Suprapubic skin (tissue), 4 donors: ENCODE measurements at regions not wholly inside any gene's neighbourhood (a gene's known extent, or its start where the extent isn't known, plus 50 kb on each side); places are given as distances from the start of the nearest gene placed in this dataset.

Experiments used
- DNase-seq, 2 donors: peaks; one replicate each; pipeline ENCODE4 v3.0.0-alpha.2; 2019; ENCODE audit warnings: low spot score in 2 of 2
- H3K27ac ChIP-seq: fragments of 200-600 bp; sonication (generic); one replicate; pipeline ENCODE4 v1.5.1; 2019
- H3K27me3 ChIP-seq: fragments of 200-600 bp; sonication (generic); one replicate; pipeline ENCODE4 v1.5.1; 2019
- H3K36me3 ChIP-seq: fragments of 200-600 bp; sonication (generic); one replicate; pipeline ENCODE4 v1.5.1; 2019
- H3K4me1 ChIP-seq: fragments of 200-600 bp; sonication (generic); one replicate; pipeline ENCODE4 v1.5.1; 2019
- H3K4me3 ChIP-seq: fragments of 200-600 bp; sonication (generic); one replicate; pipeline ENCODE4 v1.5.1; 2019; ENCODE audit warnings: mild to moderate bottlenecking
- H3K9me3 ChIP-seq: fragments of 200-600 bp; sonication (generic); one replicate; pipeline ENCODE4 v1.5.1; 2019
- EP300 ChIP-seq: sonication (generic); formaldehyde crosslinking; IDR thresholded peaks from one replicate; pipeline ENCODE4 v1.6.1; 2017; ENCODE audit warnings: antibody characterized with exemption
- POLR2A ChIP-seq, 2 donors: fragments of 450-650 bp; IDR thresholded peaks; one replicate each; pipeline ENCODE4 v1.6.1; 2017; ENCODE audit warnings: antibody characterized with exemption in 2 of 2, mild to moderate bottlenecking in 2 of 2, moderate library complexity in 2 of 2
- POLR2AphosphoS5 ChIP-seq, 3 donors: sonication (generic); formaldehyde crosslinking; IDR thresholded peaks; one replicate each; pipeline ENCODE4 v1.6.1; 2017; ENCODE audit warnings: antibody characterized with exemption in 3 of 3
- WGBS: methylation state at CpG from one replicate; pipeline ENCODE4 v1.1.5; 2018; 5-methylcytosine and 5-hydroxymethylcytosine counted together
- TF ChIP-seq, protein P1 (sequence below), 2 donors: fragments of 200-600 bp in 1 of 2; fragments of 450-650 bp in 1 of 2; sonication (generic) in 1 of 2; IDR thresholded peaks; one replicate each; pipeline ENCODE4 v1.5.1; 2016 to 2019; ENCODE audit warnings: antibody characterized with exemption in 2 of 2, mild to moderate bottlenecking in 1 of 2, moderate library complexity in 1 of 2

DNA sequence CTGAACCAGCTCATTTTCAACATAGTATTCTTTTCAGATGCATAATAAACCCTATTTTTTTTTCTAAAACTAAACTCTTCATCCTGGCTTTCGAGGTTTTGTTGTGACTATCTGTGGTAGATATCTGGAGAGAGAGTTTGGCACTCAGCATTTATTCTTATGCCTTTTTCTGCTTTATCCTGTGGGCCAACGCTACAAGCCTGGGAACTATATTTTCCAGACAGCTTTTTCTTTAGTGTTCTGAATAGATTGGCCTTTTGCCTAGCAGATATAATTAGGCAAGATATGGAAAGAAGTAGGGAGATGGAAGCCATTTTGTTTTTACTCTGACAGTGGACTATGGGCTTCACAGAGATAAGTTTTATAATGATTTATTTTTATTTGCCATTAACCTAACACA is 486.7 kb downstream of the TMEM232 start:
- TF ChIP-seq POLR2AphosphoS5 (IDR thresholded peaks at IDR 0.05) (no peak), POLR2A (IDR thresholded peaks at IDR 0.05) (no peak), EP300 (no peak)
- TF ChIP-seq, protein P1, sequence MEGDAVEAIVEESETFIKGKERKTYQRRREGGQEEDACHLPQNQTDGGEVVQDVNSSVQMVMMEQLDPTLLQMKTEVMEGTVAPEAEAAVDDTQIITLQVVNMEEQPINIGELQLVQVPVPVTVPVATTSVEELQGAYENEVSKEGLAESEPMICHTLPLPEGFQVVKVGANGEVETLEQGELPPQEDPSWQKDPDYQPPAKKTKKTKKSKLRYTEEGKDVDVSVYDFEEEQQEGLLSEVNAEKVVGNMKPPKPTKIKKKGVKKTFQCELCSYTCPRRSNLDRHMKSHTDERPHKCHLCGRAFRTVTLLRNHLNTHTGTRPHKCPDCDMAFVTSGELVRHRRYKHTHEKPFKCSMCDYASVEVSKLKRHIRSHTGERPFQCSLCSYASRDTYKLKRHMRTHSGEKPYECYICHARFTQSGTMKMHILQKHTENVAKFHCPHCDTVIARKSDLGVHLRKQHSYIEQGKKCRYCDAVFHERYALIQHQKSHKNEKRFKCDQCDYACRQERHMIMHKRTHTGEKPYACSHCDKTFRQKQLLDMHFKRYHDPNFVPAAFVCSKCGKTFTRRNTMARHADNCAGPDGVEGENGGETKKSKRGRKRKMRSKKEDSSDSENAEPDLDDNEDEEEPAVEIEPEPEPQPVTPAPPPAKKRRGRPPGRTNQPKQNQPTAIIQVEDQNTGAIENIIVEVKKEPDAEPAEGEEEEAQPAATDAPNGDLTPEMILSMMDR (IDR thresholded peaks at IDR 0.05): no peak
- Histone ChIP-seq H3K4me1 (no peaks in the 10 kb centered on the region), H3K36me3 (no peaks in the 10 kb centered on the region), H3K9me3 (no peaks in the 10 kb centered on the region), H3K27ac (no peak overlapping the region), H3K4me3 (no peak overlapping the region), H3K27me3 (no peaks in the 10 kb centered on the region)
- WGBS: 58% methylated on average over 2 of the region's 2 CpGs
- DNase-seq: no peak

DNA sequence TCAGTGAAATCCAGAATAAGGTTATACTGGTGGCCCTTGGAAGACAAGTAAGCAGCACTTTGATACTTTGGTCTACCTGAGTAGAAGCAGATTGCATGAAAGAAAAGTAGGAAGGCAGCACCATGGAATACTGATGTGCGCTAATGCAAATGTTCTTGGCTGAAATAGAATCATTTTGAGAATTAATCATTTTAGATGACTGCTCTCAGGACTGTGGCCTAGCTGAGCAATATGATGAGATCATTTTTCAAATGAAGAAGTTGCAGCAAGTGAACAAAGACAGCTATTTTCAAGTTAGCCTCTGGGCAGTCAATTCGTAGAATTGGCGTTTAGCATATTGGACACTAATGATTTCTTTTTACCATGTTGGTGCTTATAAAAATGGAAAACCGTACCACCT is 483.5 kb downstream of the TMEM232 start:
- H3K4me3 ChIP-seq: no peak overlapping the region
- no peaks in the 10 kb centered on the region for H3K27me3 ChIP-seq
- no peaks in the 10 kb centered on the region for H3K4me1 ChIP-seq
- TF ChIP-seq, protein P1 (IDR thresholded peaks at IDR 0.05): no peak
- TF ChIP-seq POLR2AphosphoS5 (IDR thresholded peaks at IDR 0.05) (no peak), EP300 (no peak), POLR2A (IDR thresholded peaks at IDR 0.05) (no peak)
- WGBS: 91% methylated on average over 4 of the region's 4 CpGs
- H3K27ac ChIP-seq: no peak overlapping the region
- no peak for DNase-seq
- H3K9me3 ChIP-seq: no peaks in the 10 kb centered on the region
- no peaks in the 10 kb centered on the region for H3K36me3 ChIP-seq

DNA sequence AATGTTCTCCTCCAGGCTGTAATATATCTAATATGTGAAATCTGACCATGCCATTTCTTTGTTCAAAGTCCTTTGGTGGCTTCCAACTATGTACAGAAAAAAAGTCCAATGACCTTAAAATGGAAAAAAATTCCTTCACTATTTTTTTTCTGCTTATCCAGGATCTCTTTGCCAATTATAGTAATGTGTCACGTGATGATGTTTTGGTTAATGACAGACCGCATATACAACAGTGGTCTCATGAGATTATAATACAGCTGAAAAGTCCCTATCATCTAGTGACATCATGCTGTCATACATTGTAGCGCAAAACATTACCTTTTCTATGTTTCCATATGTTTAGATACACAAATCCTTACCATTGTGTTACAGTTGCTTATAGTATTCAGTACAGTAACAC is 477.6 kb downstream of the TMEM232 start:
- Histone ChIP-seq H3K9me3 (no peaks in the 10 kb centered on the region), H3K27ac (no peak overlapping the region), H3K36me3 (no peaks in the 10 kb centered on the region), H3K4me1 (no peaks in the 10 kb centered on the region), H3K27me3 (no peaks in the 10 kb centered on the region), H3K4me3 (no peak overlapping the region)
- WGBS: 89% methylated on average over 3 of the region's 3 CpGs
- TF ChIP-seq, protein P1 (IDR thresholded peaks at IDR 0.05): no peak
- TF ChIP-seq POLR2AphosphoS5 (IDR thresholded peaks at IDR 0.05): no peak
- no peak for TF ChIP-seq POLR2A (IDR thresholded peaks at IDR 0.05)
- TF ChIP-seq EP300: no peak
- DNase-seq: no peak

DNA sequence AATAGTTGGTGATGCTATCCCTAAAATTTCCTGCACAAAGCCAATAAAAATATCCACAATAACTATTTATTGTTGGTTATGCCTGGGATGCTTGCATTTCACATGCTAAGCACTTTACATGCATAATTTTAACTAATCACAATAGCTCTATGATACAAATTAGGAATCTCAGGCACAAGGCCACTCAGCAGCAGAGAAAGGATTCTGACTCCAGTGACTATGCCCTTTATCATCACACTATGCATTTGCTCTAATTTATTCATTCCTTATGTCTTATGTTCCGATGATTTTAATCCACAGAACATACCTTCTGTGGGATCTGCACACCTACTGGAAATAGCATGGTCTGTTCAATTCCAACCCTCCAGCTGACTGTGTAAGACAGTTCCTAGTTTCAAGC is 476.1 kb downstream of the TMEM232 start:
- Histone ChIP-seq H3K4me1 (no peaks in the 10 kb centered on the region), H3K27ac (no peak overlapping the region), H3K4me3 (no peak overlapping the region), H3K9me3 (no peaks in the 10 kb centered on the region), H3K36me3 (no peaks in the 10 kb centered on the region), H3K27me3 (no peaks in the 10 kb centered on the region)
- WGBS: 85% methylated on average over 1 of the region's 1 CpG
- no peak for DNase-seq
- TF ChIP-seq, protein P1 (IDR thresholded peaks at IDR 0.05): no peak
- no peak for TF ChIP-seq POLR2AphosphoS5 (IDR thresholded peaks at IDR 0.05)
- TF ChIP-seq POLR2A (IDR thresholded peaks at IDR 0.05): no peak
- no peak for TF ChIP-seq EP300

DNA sequence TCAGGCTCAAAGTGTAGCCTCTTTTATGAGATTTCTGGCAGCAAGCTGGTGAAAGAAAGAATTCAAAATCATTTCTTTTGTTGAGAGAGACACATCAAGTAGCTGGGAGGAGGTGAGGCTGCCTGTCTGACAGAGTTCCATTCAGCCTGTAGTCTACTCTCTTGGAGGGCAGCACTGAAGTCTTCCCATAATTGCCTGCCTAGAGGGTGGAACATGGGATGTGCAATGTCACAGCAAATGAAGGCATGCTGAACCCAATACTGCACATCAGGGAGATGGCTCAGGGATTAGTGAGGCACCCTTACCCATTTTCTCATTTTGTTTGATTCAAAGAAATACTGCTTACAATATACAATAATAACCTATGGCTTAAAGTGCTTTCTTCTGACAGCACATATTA is 475.7 kb downstream of the TMEM232 start:
- DNase-seq: no peak
- Histone ChIP-seq H3K4me3 (no peak overlapping the region), H3K27me3 (no peaks in the 10 kb centered on the region), H3K36me3 (no peaks in the 10 kb centered on the region), H3K4me1 (no peaks in the 10 kb centered on the region), H3K9me3 (no peaks in the 10 kb centered on the region), H3K27ac (no peak overlapping the region)
- TF ChIP-seq, protein P1 (IDR thresholded peaks at IDR 0.05): no peak
- TF ChIP-seq POLR2A (IDR thresholded peaks at IDR 0.05) (no peak), EP300 (no peak), POLR2AphosphoS5 (IDR thresholded peaks at IDR 0.05) (no peak)
